SK-N-SH treated with all-trans-retinoic acid at 6 μM for 48 hours (cell line): ENCODE measurements at regions not wholly inside any gene's neighbourhood (a gene's known extent, or its start where the extent isn't known, plus 50 kb on each side); places are given as distances from the start of the nearest gene placed in this dataset.

ENCODE experiments used
- ATAC-seq: fragments of 200-7000 bp; cut with Tn5 transposase; 3 replicates; pipeline ENCODE4 v1.9.1; 2020; ENCODE audit warnings: mild to moderate bottlenecking, moderate library complexity
- ARNTL ChIP-seq: fragments of 450-650 bp; formaldehyde crosslinking; IDR thresholded peaks from 2 replicates; pipeline ENCODE4 v1.5.0; 2020; ENCODE audit warnings: low read depth, mild to moderate bottlenecking, moderate library complexity, borderline replicate concordance
- BACH2 ChIP-seq: fragments of 250-450 bp; sonication (Bioruptor Pico); IDR thresholded peaks from 2 replicates; pipeline ENCODE4 v1.9.0; 2021; ENCODE audit warnings: mild to moderate bottlenecking, borderline replicate concordance
- CSDC2 ChIP-seq: fragments of 250-450 bp; sonication (Bioruptor Pico); IDR thresholded peaks from 2 replicates; pipeline ENCODE4 v1.5.0; 2020; ENCODE audit warnings: mild to moderate bottlenecking, moderate library complexity
- ESRRG ChIP-seq: fragments of 250-450 bp; sonication (Bioruptor Pico); IDR thresholded peaks from 2 replicates; pipeline ENCODE4 v1.6.1; 2021; ENCODE audit warnings: mild to moderate bottlenecking
- GLIS3 ChIP-seq: fragments of 250-450 bp; sonication (Bioruptor Pico); IDR thresholded peaks from 2 replicates; pipeline ENCODE4 v1.5.0; 2020; ENCODE audit warnings: mild to moderate bottlenecking, moderate library complexity
- ISL1 ChIP-seq: fragments of 250-450 bp; sonication (Bioruptor Pico); IDR thresholded peaks from 2 replicates; pipeline ENCODE4 v2.1.2; 2022; ENCODE audit warnings: mild to moderate bottlenecking, moderate library complexity
- OSR1 ChIP-seq: fragments of 250-450 bp; sonication (Bioruptor Pico); IDR thresholded peaks from 2 replicates; pipeline ENCODE4 v1.8.0; 2022; ENCODE audit warnings: moderate library complexity, mild to moderate bottlenecking, inconsistent platforms
- PPARA ChIP-seq: fragments of 250-450 bp; sonication (Bioruptor Pico); IDR thresholded peaks from 2 replicates; pipeline ENCODE4 v1.5.0; 2020; ENCODE audit warnings: mild to moderate bottlenecking, borderline replicate concordance
- RARB ChIP-seq: fragments of 250-450 bp; sonication (Bioruptor Pico); IDR thresholded peaks from 2 replicates; pipeline ENCODE4 v1.8.0; 2021; ENCODE audit warnings: mild to moderate bottlenecking, moderate library complexity
- SNAI2 ChIP-seq: fragments of 250-450 bp; sonication (Bioruptor Pico); IDR thresholded peaks from 2 replicates; pipeline ENCODE4 v1.5.0; 2020; ENCODE audit warnings: mild to moderate bottlenecking, moderate library complexity
- TCF4 ChIP-seq: fragments of 250-450 bp; sonication (Bioruptor Pico); IDR thresholded peaks from 2 replicates; pipeline ENCODE4 v1.8.0; 2021; ENCODE audit warnings: mild to moderate bottlenecking, moderate library complexity, borderline replicate concordance
- TOX ChIP-seq: fragments of 250-450 bp; sonication (Bioruptor Pico); IDR thresholded peaks from 2 replicates; pipeline ENCODE4 v1.8.0; 2021; ENCODE audit warnings: mild to moderate bottlenecking, moderate library complexity, borderline replicate concordance
- ZC3H10 ChIP-seq: fragments of 250-450 bp; sonication (Bioruptor Pico); IDR thresholded peaks from 2 replicates; pipeline ENCODE4 v1.5.1; 2021; ENCODE audit warnings: mild to moderate bottlenecking, moderate library complexity
- ZFP3 ChIP-seq: fragments of 250-450 bp; sonication (Bioruptor Pico); IDR thresholded peaks from 2 replicates; pipeline ENCODE4 v1.5.0; 2020; ENCODE audit warnings: mild to moderate bottlenecking, moderate library complexity
- ZFP30 ChIP-seq: fragments of 450-650 bp; formaldehyde crosslinking; IDR thresholded peaks from 2 replicates; pipeline ENCODE4 v1.5.0; 2022; ENCODE audit warnings: mild to moderate bottlenecking, moderate library complexity
- ZNF565 ChIP-seq: fragments of 450-650 bp; formaldehyde crosslinking; conservative IDR thresholded peaks from 2 replicates; pipeline ENCODE4 v1.5.0; 2020; ENCODE audit warnings: low read depth, mild to moderate bottlenecking, moderate library complexity
- ZNF70 ChIP-seq: fragments of 450-650 bp; formaldehyde crosslinking; IDR thresholded peaks from 2 replicates; pipeline ENCODE4 v1.5.0; 2020; ENCODE audit warnings: mild to moderate bottlenecking, moderate library complexity
- ZNF8 ChIP-seq: fragments of 450-650 bp; formaldehyde crosslinking; IDR thresholded peaks from 2 replicates; pipeline ENCODE4 v1.5.0; 2020; ENCODE audit warnings: mild to moderate bottlenecking, moderate library complexity
- TF ChIP-seq, protein P1 (sequence below): fragments of 250-450 bp; sonication (Bioruptor Pico); IDR thresholded peaks from 2 replicates; pipeline ENCODE4 v1.5.1; 2020; ENCODE audit warnings: low read depth, mild to moderate bottlenecking, moderate library complexity
- TF ChIP-seq, protein P2 (sequence below): fragments of 250-450 bp; sonication (Bioruptor Pico); IDR thresholded peaks from 2 replicates; pipeline ENCODE4 v1.5.1; 2021; ENCODE audit warnings: mild to moderate bottlenecking, moderate library complexity
- TF ChIP-seq, protein P3 (sequence below): fragments of 250-450 bp; sonication (Bioruptor Pico); IDR thresholded peaks from 2 replicates; pipeline ENCODE4 v1.8.0; 2020; ENCODE audit warnings: mild to moderate bottlenecking, moderate library complexity, borderline replicate concordance
- TF ChIP-seq, protein P4 (sequence below): fragments of 250-450 bp; sonication (Bioruptor Pico); IDR thresholded peaks from 2 replicates; pipeline ENCODE4 v1.8.0; 2021; ENCODE audit warnings: low read depth, mild to moderate bottlenecking, moderate library complexity, borderline replicate concordance

DNA sequence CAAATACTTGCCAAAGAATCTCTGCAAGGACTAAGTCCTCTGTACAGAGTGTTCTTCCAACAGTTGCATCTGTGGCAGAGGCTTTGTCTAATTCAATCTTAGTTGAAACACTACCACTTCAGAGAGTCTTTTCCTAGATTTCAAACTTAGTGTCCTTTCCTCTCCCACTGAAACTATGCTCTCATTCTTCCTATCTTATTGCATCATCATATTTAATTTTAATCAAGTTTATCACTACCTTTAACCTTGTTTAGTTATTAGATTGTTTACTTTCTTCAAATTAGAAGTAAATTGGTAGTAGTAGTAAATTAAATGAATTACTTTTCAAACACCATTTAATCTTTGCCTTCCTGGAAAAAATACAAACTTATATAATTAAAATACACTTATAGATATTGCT is 1082.3 kb upstream of the PABPC4L start (continued):
- TF ChIP-seq, protein P1, sequence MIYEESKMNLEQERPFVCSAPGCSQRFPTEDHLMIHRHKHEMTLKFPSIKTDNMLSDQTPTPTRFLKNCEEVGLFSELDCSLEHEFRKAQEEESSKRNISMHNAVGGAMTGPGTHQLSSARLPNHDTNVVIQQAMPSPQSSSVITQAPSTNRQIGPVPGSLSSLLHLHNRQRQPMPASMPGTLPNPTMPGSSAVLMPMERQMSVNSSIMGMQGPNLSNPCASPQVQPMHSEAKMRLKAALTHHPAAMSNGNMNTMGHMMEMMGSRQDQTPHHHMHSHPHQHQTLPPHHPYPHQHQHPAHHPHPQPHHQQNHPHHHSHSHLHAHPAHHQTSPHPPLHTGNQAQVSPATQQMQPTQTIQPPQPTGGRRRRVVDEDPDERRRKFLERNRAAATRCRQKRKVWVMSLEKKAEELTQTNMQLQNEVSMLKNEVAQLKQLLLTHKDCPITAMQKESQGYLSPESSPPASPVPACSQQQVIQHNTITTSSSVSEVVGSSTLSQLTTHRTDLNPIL, result no peak
- TF ChIP-seq ESRRG (CRISPR knock-in tag), result no peak
- no peak for TF ChIP-seq GLIS3 (CRISPR knock-in tag)
- TF ChIP-seq ZNF565, result no peak
- TF ChIP-seq CSDC2 (CRISPR knock-in tag), result no peak
- TF ChIP-seq ISL1 (CRISPR knock-in tag), result no peak
- no peak for TF ChIP-seq ZFP3
- no peak for TF ChIP-seq OSR1 (CRISPR knock-in tag)
- no peak for TF ChIP-seq ZC3H10 (CRISPR knock-in tag)
- no peak for TF ChIP-seq ZNF8 (CRISPR knock-in tag)

DNA sequence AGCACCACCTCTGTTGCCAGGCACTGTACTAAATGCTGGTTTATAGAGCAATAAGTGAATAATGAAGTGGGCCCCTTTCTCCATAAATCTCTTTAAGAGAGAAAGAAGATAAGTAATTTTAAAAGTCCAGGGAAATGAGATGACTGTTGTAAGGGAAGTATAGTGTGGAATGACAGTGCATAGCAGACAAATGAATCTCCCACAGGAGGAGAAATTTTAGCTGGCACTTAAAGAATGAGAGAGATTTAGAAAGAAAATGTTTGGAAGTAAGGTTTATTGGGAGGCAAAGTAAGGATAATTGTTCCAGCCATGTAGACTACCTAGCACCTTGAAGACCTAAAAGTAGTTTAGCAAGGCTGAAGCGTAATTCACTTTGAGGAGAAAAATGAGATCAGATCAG is 1081.1 kb upstream of the PABPC4L start:
- ATAC-seq, result no peak; the same call in 2 of the 3 replicates
- TF ChIP-seq BACH2 (CRISPR knock-in tag) (no peak), ISL1 (CRISPR knock-in tag) (no peak), ESRRG (CRISPR knock-in tag) (no peak), TOX (no peak), RARB (CRISPR knock-in tag) (no peak), ZFP30 (CRISPR knock-in tag) (no peak), ARNTL (CRISPR knock-in tag) (no peak), ZNF8 (CRISPR knock-in tag) (no peak), GLIS3 (CRISPR knock-in tag) (no peak), ZFP3 (no peak), ZNF565 (no peak), SNAI2 (no peak), PPARA (no peak), ZNF70 (no peak)
- TF ChIP-seq, protein P2, sequence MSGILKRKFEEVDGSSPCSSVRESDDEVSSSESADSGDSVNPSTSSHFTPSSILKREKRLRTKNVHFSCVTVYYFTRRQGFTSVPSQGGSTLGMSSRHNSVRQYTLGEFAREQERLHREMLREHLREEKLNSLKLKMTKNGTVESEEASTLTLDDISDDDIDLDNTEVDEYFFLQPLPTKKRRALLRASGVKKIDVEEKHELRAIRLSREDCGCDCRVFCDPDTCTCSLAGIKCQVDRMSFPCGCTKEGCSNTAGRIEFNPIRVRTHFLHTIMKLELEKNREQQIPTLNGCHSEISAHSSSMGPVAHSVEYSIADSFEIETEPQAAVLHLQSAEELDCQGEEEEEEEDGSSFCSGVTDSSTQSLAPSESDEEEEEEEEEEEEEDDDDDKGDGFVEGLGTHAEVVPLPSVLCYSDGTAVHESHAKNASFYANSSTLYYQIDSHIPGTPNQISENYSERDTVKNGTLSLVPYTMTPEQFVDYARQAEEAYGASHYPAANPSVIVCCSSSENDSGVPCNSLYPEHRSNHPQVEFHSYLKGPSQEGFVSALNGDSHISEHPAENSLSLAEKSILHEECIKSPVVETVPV (CRISPR knock-in tag), result no peak
- TF ChIP-seq, protein P1, result no peak
- TF ChIP-seq, protein P3, sequence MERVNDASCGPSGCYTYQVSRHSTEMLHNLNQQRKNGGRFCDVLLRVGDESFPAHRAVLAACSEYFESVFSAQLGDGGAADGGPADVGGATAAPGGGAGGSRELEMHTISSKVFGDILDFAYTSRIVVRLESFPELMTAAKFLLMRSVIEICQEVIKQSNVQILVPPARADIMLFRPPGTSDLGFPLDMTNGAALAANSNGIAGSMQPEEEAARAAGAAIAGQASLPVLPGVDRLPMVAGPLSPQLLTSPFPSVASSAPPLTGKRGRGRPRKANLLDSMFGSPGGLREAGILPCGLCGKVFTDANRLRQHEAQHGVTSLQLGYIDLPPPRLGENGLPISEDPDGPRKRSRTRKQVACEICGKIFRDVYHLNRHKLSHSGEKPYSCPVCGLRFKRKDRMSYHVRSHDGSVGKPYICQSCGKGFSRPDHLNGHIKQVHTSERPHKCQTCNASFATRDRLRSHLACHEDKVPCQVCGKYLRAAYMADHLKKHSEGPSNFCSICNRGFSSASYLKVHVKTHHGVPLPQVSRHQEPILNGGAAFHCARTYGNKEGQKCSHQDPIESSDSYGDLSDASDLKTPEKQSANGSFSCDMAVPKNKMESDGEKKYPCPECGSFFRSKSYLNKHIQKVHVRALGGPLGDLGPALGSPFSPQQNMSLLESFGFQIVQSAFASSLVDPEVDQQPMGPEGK (CRISPR knock-in tag), result no peak
- TF ChIP-seq, protein P4, sequence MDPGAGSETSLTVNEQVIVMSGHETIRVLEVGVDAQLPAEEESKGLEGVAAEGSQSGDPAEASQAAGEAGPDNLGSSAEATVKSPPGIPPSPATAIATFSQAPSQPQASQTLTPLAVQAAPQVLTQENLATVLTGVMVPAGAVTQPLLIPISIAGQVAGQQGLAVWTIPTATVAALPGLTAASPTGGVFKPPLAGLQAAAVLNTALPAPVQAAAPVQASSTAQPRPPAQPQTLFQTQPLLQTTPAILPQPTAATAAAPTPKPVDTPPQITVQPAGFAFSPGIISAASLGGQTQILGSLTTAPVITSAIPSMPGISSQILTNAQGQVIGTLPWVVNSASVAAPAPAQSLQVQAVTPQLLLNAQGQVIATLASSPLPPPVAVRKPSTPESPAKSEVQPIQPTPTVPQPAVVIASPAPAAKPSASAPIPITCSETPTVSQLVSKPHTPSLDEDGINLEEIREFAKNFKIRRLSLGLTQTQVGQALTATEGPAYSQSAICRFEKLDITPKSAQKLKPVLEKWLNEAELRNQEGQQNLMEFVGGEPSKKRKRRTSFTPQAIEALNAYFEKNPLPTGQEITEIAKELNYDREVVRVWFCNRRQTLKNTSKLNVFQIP (CRISPR knock-in tag), result no peak
- TF ChIP-seq, all 23 proteins: peak for 0

DNA sequence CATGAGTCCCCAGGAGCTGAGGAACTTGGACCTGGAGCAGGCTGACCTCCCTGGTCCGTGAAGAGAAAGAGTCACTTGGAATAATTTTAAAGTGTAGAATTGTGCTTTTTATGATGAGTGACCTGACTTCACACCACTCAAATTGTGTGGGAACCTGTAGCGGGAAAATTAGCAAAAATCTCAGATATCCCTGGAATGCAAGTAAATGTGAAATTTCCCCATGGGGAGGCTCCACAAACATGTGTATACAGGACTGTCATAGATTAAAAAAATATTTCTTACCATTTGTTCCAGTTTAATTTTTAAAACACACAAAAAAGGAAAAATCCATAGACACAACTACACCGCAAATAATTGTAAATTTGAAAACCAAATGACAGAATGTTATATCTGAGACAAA is 1079.6 kb upstream of the PABPC4L start:
- ATAC-seq, result no peak
- TF ChIP-seq BACH2 (CRISPR knock-in tag) (no peak), GLIS3 (CRISPR knock-in tag) (no peak), TCF4 (CRISPR knock-in tag) (no peak), TOX (no peak), CSDC2 (CRISPR knock-in tag) (no peak), ZC3H10 (CRISPR knock-in tag) (no peak), ZFP3 (no peak), SNAI2 (no peak), ZNF8 (CRISPR knock-in tag) (no peak), ZFP30 (CRISPR knock-in tag) (no peak)
- TF ChIP-seq, protein P1, result no peak
- TF ChIP-seq, protein P2 (CRISPR knock-in tag), result no peak
- TF ChIP-seq, protein P4 (CRISPR knock-in tag), result no peak
- TF ChIP-seq, protein P3 (CRISPR knock-in tag), result no peak
